Muscle layer of colon (tissue), 2 donors: ENCODE measurements at regions not wholly inside any gene's neighbourhood (a gene's known extent, or its start where the extent isn't known, plus 50 kb on each side); places are given as distances from the start of the nearest gene placed in this dataset.

Source experiments
- H3K27ac ChIP-seq: one replicate; pipeline ENCODE4 v1.7.0; 2013; ENCODE audit warnings: low read depth, mild to moderate bottlenecking, low read length, moderate library complexity
- H3K27me3 ChIP-seq, 2 donors: one replicate each; pipeline ENCODE4 v1.7.0; 2013; ENCODE audit warnings: low read length in 2 of 2, mild to moderate bottlenecking in 2 of 2; ENCODE audit not compliant: insufficient read depth in 2 of 2, control insufficient read depth in 1 of 2
- H3K36me3 ChIP-seq: one replicate; pipeline ENCODE4 v1.7.0; 2013; ENCODE audit warnings: mild to moderate bottlenecking, low read length; ENCODE audit not compliant: insufficient read depth
- H3K4me1 ChIP-seq: one replicate; pipeline ENCODE4 v1.7.0; 2013; ENCODE audit warnings: mild to moderate bottlenecking, low read length; ENCODE audit not compliant: insufficient read depth
- H3K4me3 ChIP-seq, 2 donors: one replicate each; pipeline ENCODE4 v1.7.0; 2013; ENCODE audit warnings: low read length in 2 of 2, low read depth in 1 of 2, mild to moderate bottlenecking in 1 of 2, moderate library complexity in 1 of 2
- H3K9ac ChIP-seq: one replicate; pipeline ENCODE4 v1.7.0; 2013; ENCODE audit warnings: low read length
- H3K9me3 ChIP-seq: one replicate; pipeline ENCODE4 v1.7.0; 2013; ENCODE audit warnings: mild to moderate bottlenecking, low read length
- donor health status: abdominal sarcoma.
- donor health status: Adenocarcinoma of cecum.

DNA sequence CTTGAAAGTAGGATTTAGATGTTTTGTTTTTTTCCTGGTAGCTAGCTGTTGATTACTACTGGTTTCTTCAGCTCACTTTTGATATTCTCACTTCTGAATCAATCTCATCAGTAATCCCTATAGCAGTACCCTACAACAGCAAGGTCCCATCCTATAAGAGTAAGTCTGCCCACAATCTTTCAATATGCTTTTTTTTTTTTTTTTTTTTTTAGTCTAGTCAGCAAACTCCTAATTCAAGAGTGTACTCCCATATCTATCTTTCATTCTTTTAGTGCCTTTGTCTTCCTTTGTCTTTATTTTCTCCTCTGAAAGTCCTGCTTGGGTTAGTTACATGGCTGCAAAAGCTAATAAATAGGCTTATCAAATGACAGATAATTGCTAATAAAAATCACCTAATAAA lies 362.4 kb upstream of the RIOK2 start:
- Histone ChIP-seq H3K27ac (no peak overlapping the region), H3K27me3 (no peaks in the 10 kb centered on the region), H3K9me3 (no peaks in the 10 kb centered on the region), H3K36me3 (no peaks in the 10 kb centered on the region), H3K9ac (no peak overlapping the region), H3K4me1 (no peaks in the 10 kb centered on the region), H3K4me3 (no peak overlapping the region)

DNA sequence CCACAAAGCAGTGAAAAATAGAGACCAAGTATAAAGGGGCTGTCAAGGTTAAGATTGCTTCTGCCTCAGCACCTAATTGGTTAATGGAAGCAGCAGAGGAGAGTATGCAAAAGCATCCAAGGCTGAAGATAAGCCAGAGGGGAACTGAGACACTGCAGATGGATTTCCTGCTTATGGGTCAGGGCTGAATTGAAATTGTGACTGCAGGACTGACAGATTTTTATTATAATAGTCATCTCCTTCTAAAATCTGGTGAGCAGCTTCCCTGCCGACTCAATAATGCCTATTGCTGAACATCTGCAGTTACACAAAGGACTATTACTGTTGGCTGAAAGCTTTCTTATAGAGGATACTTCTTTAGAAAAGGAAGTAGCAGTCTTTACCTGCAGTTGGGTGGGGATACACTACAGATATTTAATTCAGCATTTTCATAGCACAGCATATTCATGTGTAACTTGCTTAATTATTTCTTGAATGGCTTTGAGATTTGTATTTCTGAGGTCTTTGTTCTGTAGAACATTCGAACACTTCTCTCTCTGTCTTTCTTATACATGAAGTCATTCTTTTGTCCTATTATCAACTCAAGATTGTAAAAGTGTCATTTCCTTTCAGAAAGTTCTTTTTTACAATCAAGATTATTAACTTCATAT lies 363.0 kb upstream of the RIOK2 start:
- no peaks in the 10 kb centered on the region for H3K4me1 ChIP-seq
- H3K9me3 ChIP-seq = no peaks in the 10 kb centered on the region
- no peak overlapping the region for H3K27ac ChIP-seq
- no peaks in the 10 kb centered on the region for H3K27me3 ChIP-seq
- H3K9ac ChIP-seq = no peak overlapping the region
- no peaks in the 10 kb centered on the region for H3K36me3 ChIP-seq
- no peak overlapping the region for H3K4me3 ChIP-seq

DNA sequence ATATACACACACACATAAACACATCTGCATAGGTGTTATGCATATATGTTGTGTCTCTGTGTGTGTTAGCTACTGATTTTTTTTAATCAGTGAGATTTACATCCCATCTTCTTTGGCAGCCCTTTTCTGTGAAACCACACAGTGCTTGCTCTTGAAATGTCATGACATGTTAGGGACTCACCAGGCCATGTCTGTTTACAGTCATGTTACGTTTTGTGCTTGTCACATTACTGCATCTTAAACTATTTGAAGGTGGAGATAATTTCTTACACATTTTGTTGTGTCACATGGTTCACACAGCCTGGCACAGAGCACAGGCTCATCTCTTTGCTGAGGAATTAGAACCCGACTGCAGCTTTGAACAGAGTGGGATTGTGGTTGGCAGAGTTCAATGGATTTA lies 364.4 kb upstream of the RIOK2 start:
- Histone ChIP-seq H3K4me1 (no peaks in the 10 kb centered on the region), H3K27ac (no peak overlapping the region), H3K27me3 (no peaks in the 10 kb centered on the region), H3K9ac (no peak overlapping the region), H3K36me3 (no peaks in the 10 kb centered on the region), H3K9me3 (no peaks in the 10 kb centered on the region), H3K4me3 (no peak overlapping the region)

DNA sequence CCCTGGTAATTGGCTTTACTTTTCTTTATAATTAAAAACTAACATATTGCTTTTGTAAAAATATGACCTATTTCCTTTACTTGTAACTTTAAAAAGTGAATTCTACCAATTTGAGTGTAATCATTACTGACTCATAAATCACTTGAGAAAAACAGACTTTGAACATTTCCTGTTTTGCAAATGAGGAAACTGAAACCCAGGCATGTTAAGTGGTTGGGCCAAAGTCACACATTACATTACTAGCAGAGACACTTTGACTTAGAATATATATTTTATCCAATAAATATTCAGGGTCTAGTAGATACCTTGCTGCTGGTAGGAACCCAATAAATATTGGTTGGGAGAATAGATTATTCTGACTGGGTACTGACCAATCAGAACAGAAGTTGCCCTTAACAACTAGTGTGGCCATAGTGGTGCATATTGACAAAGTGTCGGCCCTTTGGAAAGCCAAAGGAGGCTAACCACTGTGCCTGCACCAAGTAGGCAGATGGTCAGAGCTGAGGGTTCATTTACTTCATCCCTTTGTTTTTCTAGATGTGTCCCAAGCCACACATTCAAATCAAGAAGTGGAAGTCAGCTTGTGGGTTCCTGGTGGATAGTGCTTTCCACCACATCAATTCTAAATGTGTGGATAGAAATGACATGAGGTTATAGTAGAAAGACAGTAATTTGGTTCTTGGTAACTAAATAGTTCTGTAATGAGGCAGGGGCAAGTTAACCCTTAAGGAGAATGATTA lies 365.1 kb upstream of the RIOK2 start:
- no peak overlapping the region for H3K9ac ChIP-seq
- H3K9me3 ChIP-seq = no peaks in the 10 kb centered on the region
- H3K27ac ChIP-seq = no peak overlapping the region

DNA sequence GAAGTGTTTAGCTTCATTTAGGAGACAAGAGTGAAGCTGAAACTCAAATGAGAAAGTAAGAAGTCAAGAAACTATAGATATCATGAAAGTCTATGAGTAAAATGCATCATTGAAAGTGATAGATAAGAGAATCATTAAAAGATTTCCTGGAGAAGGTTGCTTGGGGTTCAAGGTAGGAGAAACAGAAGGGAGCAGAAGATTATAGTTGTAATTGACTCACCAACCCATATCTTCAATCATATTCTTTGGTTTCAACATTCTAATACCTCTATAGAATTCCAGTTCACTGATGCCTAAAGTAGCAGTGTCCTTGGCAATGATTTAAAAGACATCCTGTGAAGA lies 365.7 kb upstream of the RIOK2 start:
- no peak overlapping the region for H3K27ac ChIP-seq
- H3K4me1 ChIP-seq = no peaks in the 10 kb centered on the region
- H3K9me3 ChIP-seq = no peaks in the 10 kb centered on the region
- H3K27me3 ChIP-seq = no peaks in the 10 kb centered on the region
- H3K4me3 ChIP-seq = no peak overlapping the region
- H3K36me3 ChIP-seq = no peaks in the 10 kb centered on the region
- no peak overlapping the region for H3K9ac ChIP-seq

More for the DNA sequence above, 365.1 kb upstream of the RIOK2 start:
- Histone ChIP-seq H3K36me3 (no peaks in the 10 kb centered on the region), H3K4me3 (no peak overlapping the region), H3K4me1 (no peaks in the 10 kb centered on the region), H3K27me3 (no peaks in the 10 kb centered on the region)

DNA sequence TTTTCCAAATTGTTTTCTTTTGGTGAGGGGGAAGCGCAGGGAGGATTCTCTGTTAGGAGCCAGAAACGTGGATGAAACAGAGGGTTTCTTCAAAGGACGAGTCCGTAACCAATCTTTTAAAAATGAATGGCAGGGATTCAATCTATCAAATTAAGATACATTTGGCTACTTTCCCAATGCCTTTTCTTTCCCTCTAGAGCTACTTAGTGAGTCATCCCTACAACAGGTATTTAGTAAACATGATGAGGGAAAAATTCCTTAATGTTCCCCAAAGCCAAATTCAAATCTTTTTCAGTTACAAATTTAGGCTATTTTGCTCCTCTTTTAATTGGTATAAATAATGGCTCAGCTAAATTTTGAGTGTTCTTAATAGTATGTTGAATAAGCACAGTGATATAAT lies 366.4 kb upstream of the RIOK2 start:
- H3K36me3 ChIP-seq = no peaks in the 10 kb centered on the region
- no peaks in the 10 kb centered on the region for H3K27me3 ChIP-seq
- no peaks in the 10 kb centered on the region for H3K4me1 ChIP-seq
- no peaks in the 10 kb centered on the region for H3K9me3 ChIP-seq
- no peak overlapping the region for H3K27ac ChIP-seq
- no peak overlapping the region for H3K9ac ChIP-seq
- no peak overlapping the region for H3K4me3 ChIP-seq

DNA sequence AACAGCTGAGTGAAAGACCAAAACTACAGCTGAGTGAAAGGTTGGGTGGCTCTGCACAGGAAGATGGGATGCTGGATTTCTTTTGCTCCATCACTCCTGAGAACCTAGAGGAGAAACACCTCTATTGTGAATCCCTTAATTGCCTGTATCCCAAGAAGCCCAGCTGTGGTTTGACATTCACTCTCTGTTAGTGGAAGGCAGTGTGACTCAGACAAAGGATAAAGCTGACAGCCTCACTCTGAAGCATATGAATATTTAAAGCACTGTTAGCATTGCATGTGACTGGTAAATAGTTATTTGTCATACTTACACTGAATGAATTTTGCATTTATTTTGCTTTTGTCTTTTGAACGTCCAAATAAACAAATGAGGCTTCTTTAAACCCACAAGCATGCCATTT lies 367.1 kb upstream of the RIOK2 start:
- Histone ChIP-seq H3K9ac (no peak overlapping the region), H3K4me1 (no peaks in the 10 kb centered on the region), H3K36me3 (no peaks in the 10 kb centered on the region), H3K27ac (no peak overlapping the region), H3K27me3 (no peaks in the 10 kb centered on the region), H3K9me3 (no peaks in the 10 kb centered on the region), H3K4me3 (no peak overlapping the region)

DNA sequence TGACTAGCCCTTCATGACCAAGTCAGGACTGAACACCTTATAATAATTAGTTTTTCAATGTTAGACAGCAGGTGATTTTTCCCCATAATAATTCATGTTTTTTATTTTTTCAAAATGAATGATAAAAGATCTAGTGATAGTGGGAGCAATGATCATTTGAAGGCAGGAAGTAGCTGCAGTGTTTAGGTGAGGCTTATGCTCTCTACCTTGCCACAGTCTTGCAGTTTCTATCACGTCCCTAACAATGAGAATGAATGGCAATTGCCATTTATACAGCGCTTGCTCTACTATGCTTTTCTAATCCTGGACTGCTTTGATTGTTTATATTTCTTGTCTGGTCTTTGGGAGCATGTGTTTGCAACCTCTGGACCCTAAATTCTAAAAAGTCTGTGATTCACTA lies 367.8 kb upstream of the RIOK2 start:
- no peaks in the 10 kb centered on the region for H3K36me3 ChIP-seq
- H3K27me3 ChIP-seq = no peaks in the 10 kb centered on the region
- H3K4me3 ChIP-seq = no peak overlapping the region
- H3K9ac ChIP-seq = no peak overlapping the region
- no peaks in the 10 kb centered on the region for H3K4me1 ChIP-seq
- H3K9me3 ChIP-seq = no peaks in the 10 kb centered on the region
- no peak overlapping the region for H3K27ac ChIP-seq

DNA sequence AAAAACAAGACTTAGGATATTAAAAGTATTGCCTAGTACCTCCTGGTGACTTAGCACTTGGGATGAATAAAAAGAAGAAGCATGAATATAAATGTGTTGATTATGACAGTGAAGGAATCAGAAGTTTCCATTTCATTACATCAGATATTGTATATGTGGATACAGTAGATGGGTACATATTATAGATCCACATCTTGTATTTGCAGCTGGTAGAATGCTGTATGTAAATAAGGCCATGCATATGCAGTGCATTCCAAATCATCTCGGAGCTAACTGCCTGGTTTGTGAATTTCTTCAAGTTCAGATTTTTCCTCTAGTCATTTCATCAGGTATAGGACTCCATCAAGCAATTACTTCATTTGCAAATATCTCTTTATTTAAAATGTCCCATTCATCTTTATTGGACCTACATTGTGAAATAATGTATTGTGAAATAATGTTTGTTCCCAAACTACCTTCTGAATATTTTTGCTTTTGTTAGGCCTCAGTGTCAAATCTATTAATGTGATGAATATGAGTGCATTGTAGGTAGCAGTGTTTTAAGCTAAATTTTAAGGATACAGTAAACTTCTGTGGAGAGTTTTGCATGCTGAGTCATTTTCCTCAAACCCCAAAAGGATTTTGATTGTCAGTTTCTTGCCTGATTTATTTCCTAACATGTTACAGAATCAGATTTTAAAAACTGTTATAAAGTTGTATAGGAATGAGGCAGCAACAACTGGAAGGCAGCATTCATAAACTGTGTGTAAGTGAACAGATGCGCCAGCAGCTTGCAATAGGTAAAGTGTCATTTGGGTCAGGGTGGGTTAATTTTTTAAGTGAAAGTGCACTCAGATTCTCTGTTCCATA lies 370.8 kb upstream of the RIOK2 start:
- no peak overlapping the region for H3K9ac ChIP-seq
- no peaks in the 10 kb centered on the region for H3K36me3 ChIP-seq
- no peak overlapping the region for H3K4me3 ChIP-seq
- no peak overlapping the region for H3K27ac ChIP-seq
- no peaks in the 10 kb centered on the region for H3K27me3 ChIP-seq
- no peaks in the 10 kb centered on the region for H3K4me1 ChIP-seq
- H3K9me3 ChIP-seq = no peaks in the 10 kb centered on the region

DNA sequence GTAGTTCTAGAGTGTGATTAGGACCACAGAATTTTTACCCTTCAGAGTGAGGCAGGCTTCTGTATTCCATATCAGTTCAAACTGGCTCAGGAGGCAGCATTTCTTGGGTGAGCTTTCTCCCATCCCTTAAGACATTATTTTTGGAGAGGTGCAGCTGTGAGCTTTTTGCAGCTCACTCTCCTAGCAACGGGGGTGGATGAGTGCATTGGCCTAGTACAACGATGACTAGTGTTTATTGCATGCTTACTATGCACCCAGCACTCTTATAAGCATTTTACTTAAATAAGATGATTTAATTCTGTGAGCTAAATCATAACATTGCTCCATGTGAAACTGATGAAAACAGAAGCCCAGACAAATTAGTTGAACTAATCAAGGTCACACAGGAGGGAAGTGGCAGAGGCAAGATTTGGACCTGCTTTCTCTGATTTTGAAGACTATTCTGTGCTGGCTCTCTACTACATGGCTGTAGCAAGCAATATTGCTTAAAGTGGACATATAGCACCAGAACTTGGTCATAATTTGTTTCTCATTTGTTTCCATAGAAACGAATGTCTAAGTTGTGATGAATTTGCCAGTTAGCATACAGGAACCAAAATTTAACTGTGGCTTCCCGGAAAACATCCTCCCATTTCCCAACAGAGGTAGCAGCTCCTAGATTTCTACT lies 372.1 kb upstream of the RIOK2 start:
- Histone ChIP-seq H3K36me3 (no peaks in the 10 kb centered on the region), H3K9me3 (no peaks in the 10 kb centered on the region), H3K9ac (no peak overlapping the region), H3K27ac (no peak overlapping the region), H3K4me3 (no peak overlapping the region), H3K27me3 (no peaks in the 10 kb centered on the region), H3K4me1 (no peaks in the 10 kb centered on the region)

DNA sequence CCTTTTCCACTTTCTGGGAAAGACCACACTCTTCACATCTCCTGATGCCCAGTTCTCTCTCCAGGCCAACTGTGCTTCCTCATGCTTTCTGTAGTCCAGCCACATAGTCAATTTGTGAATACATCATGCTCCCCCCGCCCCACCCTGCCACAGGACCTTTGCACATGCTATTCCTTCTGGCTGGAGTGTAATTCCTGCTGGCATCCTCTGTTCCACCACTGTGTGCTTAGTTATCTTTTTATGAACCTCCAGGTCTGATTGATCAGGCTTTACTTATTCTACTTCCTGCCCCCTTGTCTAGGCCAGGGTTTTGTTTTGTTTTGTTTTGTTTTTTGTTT lies 372.6 kb upstream of the RIOK2 start:
- H3K27ac ChIP-seq = no peak overlapping the region
- H3K4me1 ChIP-seq = no peaks in the 10 kb centered on the region
- no peak overlapping the region for H3K4me3 ChIP-seq
- no peak overlapping the region for H3K9ac ChIP-seq
- no peaks in the 10 kb centered on the region for H3K27me3 ChIP-seq
- no peaks in the 10 kb centered on the region for H3K9me3 ChIP-seq
- H3K36me3 ChIP-seq = no peaks in the 10 kb centered on the region
